IMR-90 (cell line): ENCODE measurements at regions not wholly inside any gene's neighbourhood (a gene's known extent, or its start where the extent isn't known, plus 50 kb on each side); places are given as distances from the start of the nearest gene placed in this dataset.

Experiments
- ATAC-seq: fragments of 200-7000 bp; cut with Tn5 transposase; 2 replicates; pipeline ENCODE4 v1.9.1; 2020; ENCODE audit warnings: low read depth, mild to moderate bottlenecking, moderate library complexity
- BruUV-seq: library from RNA; stranded (reverse); fragments of 400-500 nt; replicated peaks from 2 replicates; lab custom pipeline; 2021; lab: Mats Ljungman, UMichigan
- CTCF ChIA-PET: fragments of 300-600 bp; formaldehyde crosslinking; extraction: SDS; loops from one replicate; lab custom pipeline; 2021; ENCODE audit warnings: antibody characterized with exemption; lab: Yijun Ruan, JAX
- POLR2A ChIA-PET: fragments of 300-600 bp; sonication (Branson Sonifier 250); formaldehyde crosslinking; loops from one replicate; lab custom pipeline; 2022; ENCODE audit warnings: antibody characterized with exemption; ENCODE audit not compliant: unreplicated experiment; lab: Charles Lee
- DNase-seq: peaks from one replicate; pipeline ENCODE4 v3.0.0; 2013
- H2AFZ ChIP-seq: replicated peaks from 2 replicates; pipeline ENCODE3; 2013; ENCODE audit warnings: low read length, mild to moderate bottlenecking; ENCODE audit not compliant: poor library complexity
- H2AK5ac ChIP-seq: 2 replicates; pipeline ENCODE4 v1.6.1; 2013; ENCODE audit warnings: low read depth, low read length, inconsistent platforms
- H2AK9ac ChIP-seq: replicated peaks from 2 replicates; pipeline ENCODE3; 2013; ENCODE audit warnings: mild to moderate bottlenecking, low read depth, low read length, moderate library complexity; ENCODE audit not compliant: poor library complexity
- H2BK120ac ChIP-seq: 2 replicates; pipeline ENCODE4 v1.6.1; 2013; ENCODE audit warnings: low read depth, low read length, inconsistent platforms
- H2BK15ac ChIP-seq: 3 replicates; pipeline ENCODE4 v1.6.1; 2013; ENCODE audit warnings: low read depth, low read length, inconsistent platforms
- H2BK20ac ChIP-seq: 2 replicates; pipeline ENCODE4 v1.6.1; 2013; ENCODE audit warnings: low read depth, mild to moderate bottlenecking, inconsistent platforms, low read length, moderate library complexity
- H2BK5ac ChIP-seq: 2 replicates; pipeline ENCODE4 v1.6.1; 2013; ENCODE audit warnings: mild to moderate bottlenecking, low read depth, low read length, inconsistent platforms; ENCODE audit not compliant: poor library complexity, severe bottlenecking
- H3K14ac ChIP-seq: replicated peaks from 2 replicates; pipeline ENCODE4 v1.6.1; 2013; ENCODE audit warnings: low read depth, low read length, inconsistent platforms
- H3K18ac ChIP-seq: 2 replicates; pipeline ENCODE4 v1.6.1; 2013; ENCODE audit warnings: low read depth, low read length, control low read depth
- H3K23ac ChIP-seq: 2 replicates; pipeline ENCODE4 v1.6.1; 2013; ENCODE audit warnings: low read depth, low read length, inconsistent platforms
- H3K27ac ChIP-seq: 2 replicates; pipeline ENCODE4 v1.5.1; 2013; ENCODE audit warnings: mild to moderate bottlenecking, control low read depth, low read length; ENCODE audit not compliant: insufficient read depth
- H3K27me3 ChIP-seq: 2 replicates; pipeline ENCODE4 v1.6.1; 2013; ENCODE audit warnings: low read length; ENCODE audit not compliant: control insufficient read depth, insufficient read depth
- H3K36me3 ChIP-seq: 2 replicates; pipeline ENCODE4 v1.6.1; 2013; ENCODE audit warnings: low read length, mixed read lengths; ENCODE audit not compliant: control insufficient read depth, insufficient read depth
- H3K4ac ChIP-seq: 2 replicates; pipeline ENCODE4 v1.6.1; 2013; ENCODE audit warnings: low read depth, low read length, inconsistent platforms
- H3K4me1 ChIP-seq: 2 replicates; pipeline ENCODE4 v1.6.1; 2013; ENCODE audit warnings: low read length, mixed read lengths; ENCODE audit not compliant: control insufficient read depth, insufficient read depth
- H3K4me2 ChIP-seq: 2 replicates; pipeline ENCODE4 v1.6.1; 2013; ENCODE audit warnings: low read depth, mild to moderate bottlenecking, control low read depth, low read length, moderate library complexity
- H3K4me3 ChIP-seq: 2 replicates; pipeline ENCODE4 v1.5.1; 2013; ENCODE audit warnings: low read depth, mild to moderate bottlenecking, control low read depth, low read length, moderate library complexity; ENCODE audit not compliant: insufficient read depth
- H3K56ac ChIP-seq: 2 replicates; pipeline ENCODE4 v1.6.1; 2013; ENCODE audit warnings: low read length, inconsistent platforms; ENCODE audit not compliant: insufficient read depth; ENCODE audit errors: extremely low read depth
- H3K79me1 ChIP-seq, 2 experiments: 2 replicates each; pipeline ENCODE4 v1.6.1; 2013; ENCODE audit warnings: low read length in 2 of 2, inconsistent platforms in 1 of 2, low read depth in 1 of 2
- H3K9ac ChIP-seq: 2 replicates; pipeline ENCODE4 v1.6.1; 2013; ENCODE audit warnings: low read depth, low read length, control low read depth
- H3K9me1 ChIP-seq: 2 replicates; pipeline ENCODE4 v1.6.1; 2013; ENCODE audit warnings: low read length, inconsistent platforms; ENCODE audit not compliant: insufficient read depth
- H3K9me3 ChIP-seq: 2 replicates; pipeline ENCODE4 v1.6.1; 2013; ENCODE audit warnings: low read length; ENCODE audit not compliant: control insufficient read depth, insufficient read depth
- H4K20me1 ChIP-seq: 2 replicates; pipeline ENCODE4 v1.6.1; 2013; ENCODE audit warnings: low read length, inconsistent platforms; ENCODE audit not compliant: insufficient read depth
- H4K5ac ChIP-seq: 2 replicates; pipeline ENCODE4 v1.6.1; 2013; ENCODE audit warnings: mild to moderate bottlenecking, low read depth, low read length, control low read depth
- H4K8ac ChIP-seq, 2 experiments: 2 replicates each; pipeline ENCODE4 v1.6.1; 2013; ENCODE audit warnings: low read depth in 2 of 2, low read length in 2 of 2, control low read depth in 1 of 2, inconsistent platforms in 1 of 2
- H4K91ac ChIP-seq: 2 replicates; pipeline ENCODE4 v1.6.1; 2013; ENCODE audit warnings: low read depth, low read length, inconsistent platforms; ENCODE audit not compliant: insufficient read depth
- BHLHE40 ChIP-seq: fragments of 150-350 bp; IDR thresholded peaks from 2 replicates; pipeline ENCODE4 v1.6.1; 2016; ENCODE audit warnings: mild to moderate bottlenecking, low read depth, low read length
- CEBPB ChIP-seq: IDR thresholded peaks from 2 replicates; pipeline ENCODE4 v1.6.1; 2012; ENCODE audit warnings: low read depth, low read length, improper control_type of control experiment
- CHD1 ChIP-seq: IDR thresholded peaks from 2 replicates; pipeline ENCODE4 v1.6.1; 2012; ENCODE audit warnings: low read depth, low read length, improper control_type of control experiment
- CTCF ChIP-seq: conservative IDR thresholded peaks from 2 replicates; pipeline ENCODE4 v1.5.1; 2012; ENCODE audit warnings: mild to moderate bottlenecking, low read depth, low read length, improper control_type of control experiment
- ELK1 ChIP-seq: fragments of 150-350 bp; IDR thresholded peaks from 2 replicates; pipeline ENCODE4 v1.6.1; 2016; ENCODE audit warnings: low read depth, mild to moderate bottlenecking, low read length, moderate library complexity, borderline replicate concordance
- FOS ChIP-seq: fragments of 150-350 bp; IDR thresholded peaks from 2 replicates; pipeline ENCODE4 v1.6.1; 2016; ENCODE audit warnings: low read depth, low read length
- MAFK ChIP-seq: IDR thresholded peaks from 2 replicates; pipeline ENCODE4 v1.6.1; 2012; ENCODE audit warnings: low read depth, low read length, improper control_type of control experiment
- MAZ ChIP-seq: IDR thresholded peaks from 2 replicates; pipeline ENCODE4 v1.6.1; 2012; ENCODE audit warnings: low read depth, mild to moderate bottlenecking, low read length, improper control_type of control experiment, moderate library complexity, borderline replicate concordance
- MXI1 ChIP-seq: IDR thresholded peaks from 2 replicates; pipeline ENCODE4 v1.6.1; 2012; ENCODE audit warnings: low read depth, mild to moderate bottlenecking, low read length, moderate library complexity, borderline replicate concordance
- NFE2L2 ChIP-seq: fragments of 150-350 bp; IDR thresholded peaks from 2 replicates; pipeline ENCODE4 v1.6.1; 2016; ENCODE audit warnings: low read depth, mild to moderate bottlenecking, low read length
- POLR2A ChIP-seq: IDR thresholded peaks from 2 replicates; pipeline ENCODE4 v1.6.1; 2012; ENCODE audit warnings: mild to moderate bottlenecking, low read depth, low read length
- RAD21 ChIP-seq: IDR thresholded peaks from 2 replicates; pipeline ENCODE4 v1.6.1; 2012; ENCODE audit warnings: low read length, improper control_type of control experiment
- RCOR1 ChIP-seq: IDR thresholded peaks from 2 replicates; pipeline ENCODE4 v1.6.1; 2012; ENCODE audit warnings: mild to moderate bottlenecking, low read length, improper control_type of control experiment; ENCODE audit not compliant: insufficient replicate concordance
- RFX5 ChIP-seq: IDR thresholded peaks from 2 replicates; pipeline ENCODE4 v1.8.0; 2012; ENCODE audit warnings: low read depth, mild to moderate bottlenecking, low read length, moderate library complexity
- SMC3 ChIP-seq: fragments of 150-350 bp; IDR thresholded peaks from 2 replicates; pipeline ENCODE4 v1.6.1; 2016; ENCODE audit warnings: low read depth, mild to moderate bottlenecking, antibody characterized with exemption, low read length, moderate library complexity
- USF2 ChIP-seq: fragments of 150-350 bp; IDR thresholded peaks from 2 replicates; pipeline ENCODE4 v1.6.1; 2017; ENCODE audit warnings: mild to moderate bottlenecking, antibody characterized with exemption, low read length, low read depth
- WGBS, 2 experiments: methylation state at CpG; one replicate each; pipeline versions ENCODE4 v1.1.5 to v1.1.7; 2013; ENCODE audit warnings: missing lambda C conversion rate in 2 of 2; ENCODE audit not compliant: insufficient read length in 1 of 2; ENCODE audit errors: extremely low coverage in 2 of 2; 5-methylcytosine and 5-hydroxymethylcytosine counted together
- dilution Hi-C: fragments of 300-500 bp; cut with HindIII; formaldehyde crosslinking; loops from one replicate; pipeline ENCODE4 v1.14.3; 2018; ENCODE audit warnings: low sequenced_read_pairs; ENCODE audit not compliant: unreplicated experiment
- in situ Hi-C: fragments of 300-500 bp; cut with MboI; formaldehyde crosslinking; loops from 3 replicates; pipeline ENCODE4 v1.14.3; 2019; ENCODE audit warnings: low sequenced_read_pairs, inconsistent platforms, mixed read lengths
- intact Hi-C: fragments of 100-400 bp; cut with micrococcal nuclease; formaldehyde crosslinking; loops from 2 replicates; pipeline ENCODE4 v1.10.0; 2022

GRCh38 chr2:104447831-104448434 lies 406.0 kb upstream of the POU3F3 start:
- Histone ChIP-seq H3K4me2 (no peak overlapping the region), H3K4me1 (no peaks in the 10 kb centered on the region), H3K36me3 (no peaks in the 10 kb centered on the region), H2BK120ac (no peak overlapping the region), H3K9ac (no peak overlapping the region), H2BK15ac (no peak overlapping the region), H3K9me3 (peaks cover 11% of the 10 kb centered on the region), H3K9me1 (no peaks in the 10 kb centered on the region), H3K27me3 (no peaks in the 10 kb centered on the region), H3K14ac (no peak overlapping the region), H2AFZ (no peak overlapping the region), H4K8ac (no peak overlapping the region), H3K4ac (no peak overlapping the region), H3K79me1 (no peaks in the 10 kb centered on the region), H4K91ac (no peak overlapping the region), H2BK20ac (no peak overlapping the region), H3K18ac (no peak overlapping the region), H2BK5ac (no peak overlapping the region), H3K4me3 (no peak overlapping the region), H4K5ac (no peak overlapping the region), H3K27ac (no peak overlapping the region), H4K20me1 (no peaks in the 10 kb centered on the region), H2AK9ac (no peak overlapping the region), H3K56ac (no peak overlapping the region), H2AK5ac (no peak overlapping the region), H3K23ac (no peak overlapping the region)
- ChIA-PET CTCF (no interaction called here), POLR2A (no interaction called here)
- intact Hi-C loops (no loop called here), dilution Hi-C loops (no loop called here), in situ Hi-C loops (no loop called here)
- no CpG with 5 or more reads among the region's 2 CpGs for WGBS, 2 experiments
- TF ChIP-seq BHLHE40, result no peak
- TF ChIP-seq ELK1, result no peak
- no peak for TF ChIP-seq FOS
- TF ChIP-seq CTCF, result no peak
- TF ChIP-seq USF2, result no peak
- TF ChIP-seq RFX5, result no peak
- TF ChIP-seq CEBPB, result no peak
- TF ChIP-seq NFE2L2, result no peak
- no peak for TF ChIP-seq SMC3
- no peak for TF ChIP-seq MXI1
- TF ChIP-seq MAFK, result no peak
- no peak for TF ChIP-seq RCOR1
- no peak for TF ChIP-seq MAZ
- no peak for TF ChIP-seq CHD1
- TF ChIP-seq RAD21, result no peak
- no peak for TF ChIP-seq POLR2A
- DNase-seq (no peak), ATAC-seq (no peak)
- no TSS peak for BruUV-seq
